K562 (cell line): ENCODE measurements at regions not wholly inside any gene's neighbourhood (a gene's known extent, or its start where the extent isn't known, plus 50 kb on each side); places are given as distances from the start of the nearest gene placed in this dataset.

Source experiments
- CEBPB ChIP-seq: fragments of 450-650 bp; IDR thresholded peaks from 2 replicates; pipeline ENCODE4 v1.6.1; 2016; ENCODE audit warnings: missing genetic modification characterization, missing compliant biosample characterization
- CHD2 ChIP-seq: IDR thresholded peaks from 2 replicates; pipeline ENCODE4 v1.6.1; 2011; ENCODE audit warnings: low read depth, low read length
- FOXK2 ChIP-seq, 2 experiments: fragments of 450-650 bp; IDR thresholded peaks in 1 of 2; conservative IDR thresholded peaks in 1 of 2; 2 replicates each; pipeline ENCODE4 v1.6.1; 2016; ENCODE audit warnings: low read depth in 2 of 2, mild to moderate bottlenecking in 1 of 2
- NFYB ChIP-seq: IDR thresholded peaks from 2 replicates; pipeline ENCODE4 v1.6.1; 2011; ENCODE audit warnings: mild to moderate bottlenecking, moderate library complexity; ENCODE audit not compliant: insufficient read length; ENCODE audit errors: extremely low read depth
- NR2C2 ChIP-seq, 2 experiments: fragments of 200-800 bp in 1 of 2; sonication (Bioruptor generic) in 1 of 2; sonication (generic) in 1 of 2; formaldehyde crosslinking in 1 of 2; IDR thresholded peaks; 2 replicates each; pipeline versions ENCODE4 v1.6.1 to v1.8.0; 2016 to 2022; ENCODE audit warnings: mild to moderate bottlenecking in 1 of 2, missing compliant biosample characterization in 1 of 2, missing genetic modification characterization in 1 of 2, missing genetic modification reagents in 1 of 2
- RAD21 ChIP-seq, 2 experiments: fragments of 250-450 bp in 1 of 2; fragments of 450-650 bp in 1 of 2; sonication (Bioruptor Pico) in 1 of 2; formaldehyde crosslinking in 1 of 2; IDR thresholded peaks in 1 of 2; conservative IDR thresholded peaks in 1 of 2; 2 replicates each; pipeline versions ENCODE4 v1.4.0 to v1.8.0; 2020 to 2022; ENCODE audit warnings: mild to moderate bottlenecking in 2 of 2, moderate library complexity in 1 of 2
- ZNF140 ChIP-seq: fragments of 250-450 bp; sonication (Bioruptor Pico); IDR thresholded peaks from 2 replicates; pipeline ENCODE4 v1.8.0; 2021; ENCODE audit warnings: moderate library complexity, mild to moderate bottlenecking, inconsistent platforms
- ZNF445 ChIP-seq: fragments of 250-450 bp; sonication (Bioruptor Pico); IDR thresholded peaks from 2 replicates; pipeline ENCODE4 v1.4.0; 2020; ENCODE audit warnings: low read depth, mild to moderate bottlenecking, moderate library complexity
- ZNF644 ChIP-seq: fragments of 200-800 bp; sonication (Bioruptor generic); IDR thresholded peaks from 2 replicates; pipeline ENCODE4 v1.6.1; 2016; ENCODE audit warnings: low read depth, missing genetic modification characterization, missing compliant biosample characterization
- TF ChIP-seq, protein P1 (sequence below), 3 experiments: IDR thresholded peaks in 2 of 3; conservative IDR thresholded peaks in 1 of 3; 2 replicates each; pipeline ENCODE4 v1.5.1; 2011 to 2012; ENCODE audit warnings: low read length in 3 of 3, mild to moderate bottlenecking in 3 of 3, control low read depth in 2 of 3, improper control_type of control experiment in 1 of 3, inconsistent platforms in 1 of 3, low read depth in 1 of 3, mixed read lengths in 1 of 3, moderate library complexity in 1 of 3; ENCODE audit not compliant: insufficient read depth in 2 of 3
- TF ChIP-seq, protein P2 (sequence below), 2 experiments: fragments of 450-650 bp in 1 of 2; IDR thresholded peaks; 2 replicates each; pipeline ENCODE4 v1.6.1; 2011 to 2017; ENCODE audit warnings: low read depth in 2 of 2, antibody characterized with exemption in 1 of 2, borderline replicate concordance in 1 of 2, low read length in 1 of 2, mild to moderate bottlenecking in 1 of 2, mixed read lengths in 1 of 2; ENCODE audit not compliant: control insufficient read depth in 1 of 2
- TF ChIP-seq, protein P3 (sequence below): fragments of 450-650 bp; IDR thresholded peaks from 2 replicates; pipeline ENCODE4 v1.6.1; 2018; ENCODE audit warnings: mild to moderate bottlenecking, low read depth; ENCODE audit not compliant: partially characterized antibody
- TF ChIP-seq, protein P4 (sequence below): fragments of 450-650 bp; IDR thresholded peaks from 2 replicates; pipeline ENCODE4 v1.6.1; 2014; ENCODE audit warnings: low read depth, mild to moderate bottlenecking, moderate library complexity, borderline replicate concordance

DNA sequence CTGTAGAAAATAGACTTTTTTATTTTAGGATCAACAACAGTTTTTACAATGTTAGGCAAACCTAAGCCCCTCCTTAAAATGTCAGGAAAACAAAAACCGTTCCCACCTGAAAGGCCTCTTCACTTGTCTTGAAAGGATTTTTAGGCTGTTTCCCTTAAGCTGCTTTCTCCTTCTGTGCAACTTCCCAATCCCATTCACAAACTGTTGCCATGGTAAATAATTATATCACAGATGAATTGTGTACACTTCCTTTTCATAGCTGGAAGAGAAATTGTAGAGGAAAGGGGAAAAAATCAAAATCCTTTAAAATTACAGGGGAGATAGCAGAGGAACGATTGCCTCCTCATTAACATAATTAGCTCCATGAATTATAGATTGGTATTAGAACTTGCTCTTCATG is 1488.0 kb upstream of the CELF4 start:
- TF ChIP-seq, protein P1, sequence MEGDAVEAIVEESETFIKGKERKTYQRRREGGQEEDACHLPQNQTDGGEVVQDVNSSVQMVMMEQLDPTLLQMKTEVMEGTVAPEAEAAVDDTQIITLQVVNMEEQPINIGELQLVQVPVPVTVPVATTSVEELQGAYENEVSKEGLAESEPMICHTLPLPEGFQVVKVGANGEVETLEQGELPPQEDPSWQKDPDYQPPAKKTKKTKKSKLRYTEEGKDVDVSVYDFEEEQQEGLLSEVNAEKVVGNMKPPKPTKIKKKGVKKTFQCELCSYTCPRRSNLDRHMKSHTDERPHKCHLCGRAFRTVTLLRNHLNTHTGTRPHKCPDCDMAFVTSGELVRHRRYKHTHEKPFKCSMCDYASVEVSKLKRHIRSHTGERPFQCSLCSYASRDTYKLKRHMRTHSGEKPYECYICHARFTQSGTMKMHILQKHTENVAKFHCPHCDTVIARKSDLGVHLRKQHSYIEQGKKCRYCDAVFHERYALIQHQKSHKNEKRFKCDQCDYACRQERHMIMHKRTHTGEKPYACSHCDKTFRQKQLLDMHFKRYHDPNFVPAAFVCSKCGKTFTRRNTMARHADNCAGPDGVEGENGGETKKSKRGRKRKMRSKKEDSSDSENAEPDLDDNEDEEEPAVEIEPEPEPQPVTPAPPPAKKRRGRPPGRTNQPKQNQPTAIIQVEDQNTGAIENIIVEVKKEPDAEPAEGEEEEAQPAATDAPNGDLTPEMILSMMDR (IDR thresholded peaks at IDR 0.05 in 2 of 3, conservative IDR thresholded peaks at IDR 0.05 in 1 of 3; ENCODE audit: insufficient read depth in 2 of 3, low read depth in 1 of 3, low read length in 3 of 3), result no peak
- TF ChIP-seq CHD2 (no peak), FOXK2 (conservative IDR thresholded peaks at IDR 0.05 in 1 of 2, IDR thresholded peaks at IDR 0.05 in 1 of 2; ENCODE audit: low read depth in 2 of 2) (no peak), ZNF644 (no peak), ZNF140 (no peak), RAD21 (CRISPR knock-in tag; conservative IDR thresholded peaks at IDR 0.05 in 1 of 2, IDR thresholded peaks at IDR 0.05 in 1 of 2) (no peak), NFYB (no peak), NR2C2 (CRISPR knock-in tag; IDR thresholded peaks at IDR 0.05) (no peak), NR2C2 (tag; IDR thresholded peaks at IDR 0.05) (no peak), CEBPB (tag) (no peak), ZNF445 (CRISPR knock-in tag) (no peak)
- TF ChIP-seq, protein P2, sequence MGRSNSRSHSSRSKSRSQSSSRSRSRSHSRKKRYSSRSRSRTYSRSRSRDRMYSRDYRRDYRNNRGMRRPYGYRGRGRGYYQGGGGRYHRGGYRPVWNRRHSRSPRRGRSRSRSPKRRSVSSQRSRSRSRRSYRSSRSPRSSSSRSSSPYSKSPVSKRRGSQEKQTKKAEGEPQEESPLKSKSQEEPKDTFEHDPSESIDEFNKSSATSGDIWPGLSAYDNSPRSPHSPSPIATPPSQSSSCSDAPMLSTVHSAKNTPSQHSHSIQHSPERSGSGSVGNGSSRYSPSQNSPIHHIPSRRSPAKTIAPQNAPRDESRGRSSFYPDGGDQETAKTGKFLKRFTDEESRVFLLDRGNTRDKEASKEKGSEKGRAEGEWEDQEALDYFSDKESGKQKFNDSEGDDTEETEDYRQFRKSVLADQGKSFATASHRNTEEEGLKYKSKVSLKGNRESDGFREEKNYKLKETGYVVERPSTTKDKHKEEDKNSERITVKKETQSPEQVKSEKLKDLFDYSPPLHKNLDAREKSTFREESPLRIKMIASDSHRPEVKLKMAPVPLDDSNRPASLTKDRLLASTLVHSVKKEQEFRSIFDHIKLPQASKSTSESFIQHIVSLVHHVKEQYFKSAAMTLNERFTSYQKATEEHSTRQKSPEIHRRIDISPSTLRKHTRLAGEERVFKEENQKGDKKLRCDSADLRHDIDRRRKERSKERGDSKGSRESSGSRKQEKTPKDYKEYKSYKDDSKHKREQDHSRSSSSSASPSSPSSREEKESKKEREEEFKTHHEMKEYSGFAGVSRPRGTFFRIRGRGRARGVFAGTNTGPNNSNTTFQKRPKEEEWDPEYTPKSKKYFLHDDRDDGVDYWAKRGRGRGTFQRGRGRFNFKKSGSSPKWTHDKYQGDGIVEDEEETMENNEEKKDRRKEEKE (IDR thresholded peaks at IDR 0.05; ENCODE audit: borderline replicate concordance in 1 of 2, control insufficient read depth in 1 of 2, low read depth in 2 of 2, low read length in 1 of 2), result no peak
- TF ChIP-seq, protein P3, sequence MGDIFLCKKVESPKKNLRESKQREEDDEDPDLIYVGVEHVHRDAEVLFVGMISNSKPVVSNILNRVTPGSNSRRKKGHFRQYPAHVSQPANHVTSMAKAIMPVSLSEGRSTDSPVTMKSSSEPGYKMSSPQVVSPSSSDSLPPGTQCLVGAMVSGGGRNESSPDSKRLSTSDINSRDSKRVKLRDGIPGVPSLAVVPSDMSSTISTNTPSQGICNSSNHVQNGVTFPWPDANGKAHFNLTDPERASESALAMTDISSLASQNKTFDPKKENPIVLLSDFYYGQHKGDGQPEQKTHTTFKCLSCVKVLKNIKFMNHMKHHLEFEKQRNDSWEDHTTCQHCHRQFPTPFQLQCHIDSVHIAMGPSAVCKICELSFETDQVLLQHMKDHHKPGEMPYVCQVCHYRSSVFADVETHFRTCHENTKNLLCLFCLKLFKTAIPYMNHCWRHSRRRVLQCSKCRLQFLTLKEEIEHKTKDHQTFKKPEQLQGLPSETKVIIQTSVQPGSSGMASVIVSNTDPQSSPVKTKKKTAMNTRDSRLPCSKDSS, result no peak
- TF ChIP-seq, protein P4, sequence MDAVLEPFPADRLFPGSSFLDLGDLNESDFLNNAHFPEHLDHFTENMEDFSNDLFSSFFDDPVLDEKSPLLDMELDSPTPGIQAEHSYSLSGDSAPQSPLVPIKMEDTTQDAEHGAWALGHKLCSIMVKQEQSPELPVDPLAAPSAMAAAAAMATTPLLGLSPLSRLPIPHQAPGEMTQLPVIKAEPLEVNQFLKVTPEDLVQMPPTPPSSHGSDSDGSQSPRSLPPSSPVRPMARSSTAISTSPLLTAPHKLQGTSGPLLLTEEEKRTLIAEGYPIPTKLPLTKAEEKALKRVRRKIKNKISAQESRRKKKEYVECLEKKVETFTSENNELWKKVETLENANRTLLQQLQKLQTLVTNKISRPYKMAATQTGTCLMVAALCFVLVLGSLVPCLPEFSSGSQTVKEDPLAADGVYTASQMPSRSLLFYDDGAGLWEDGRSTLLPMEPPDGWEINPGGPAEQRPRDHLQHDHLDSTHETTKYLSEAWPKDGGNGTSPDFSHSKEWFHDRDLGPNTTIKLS, result no peak
